HepG2 (cell line): ENCODE measurements at regions not wholly inside any gene's neighbourhood (a gene's known extent, or its start where the extent isn't known, plus 50 kb on each side); places are given as distances from the start of the nearest gene placed in this dataset.

Experiments used
- ATAC-seq: fragments of 200-7000 bp; cut with Tn5 transposase; 3 replicates; pipeline ENCODE4 v1.9.1; 2020; ENCODE audit warnings: mild to moderate bottlenecking, moderate library complexity
- BruUV-seq: library from RNA; stranded (reverse); fragments of 400-500 nt; replicated peaks from 2 replicates; lab custom pipeline; 2021; lab: Mats Ljungman, UMichigan
- CTCF ChIA-PET: fragments of 300-600 bp; formaldehyde crosslinking; extraction: SDS; loops from one replicate; lab custom pipeline; 2021; ENCODE audit warnings: low total read pairs, inconsistent platforms, low intra/inter-chr PET ratio; lab: Yijun Ruan, JAX
- POLR2A ChIA-PET: fragments of 350-600 bp; sonication (Branson Sonifier 250); formaldehyde crosslinking; loops from one replicate; lab custom pipeline; 2020; ENCODE audit warnings: antibody characterized with exemption, inconsistent platforms; lab: Yijun Ruan, JAX
- DNase-seq: peaks from one replicate; pipeline ENCODE4 v3.0.0-alpha.2; 2015; ENCODE audit warnings: low spot score
- FAIRE-seq: peaks from 3 replicates; lab custom pipeline; 2011; peaks lifted over from hg19 to GRCh38; lab: Jason Lieb, UNC
- H2AFZ ChIP-seq: one replicate; pipeline ENCODE4 v1.6.1; 2011; ENCODE audit warnings: low read length, inconsistent platforms
- H3K27ac ChIP-seq: fragments of 300-600 bp; 3 replicates; pipeline ENCODE4 v1.8.0; 2011; ENCODE audit warnings: mixed run types, mild to moderate bottlenecking, mixed read lengths, low read length, inconsistent platforms; ENCODE audit not compliant: insufficient read depth; ENCODE audit errors: extremely low read length
- H3K27me3 ChIP-seq, 2 experiments: fragments of 200-600 bp in 1 of 2; 2 replicates in 1 of 2; 3 replicates in 1 of 2; pipeline versions ENCODE4 v1.6.0 to v1.8.0; 2011; ENCODE audit warnings: low read length in 2 of 2, mild to moderate bottlenecking in 2 of 2, moderate library complexity in 2 of 2, inconsistent platforms in 1 of 2; ENCODE audit not compliant: insufficient read depth in 2 of 2, control insufficient read depth in 1 of 2
- H3K36me3 ChIP-seq, 2 experiments: fragments of 200-600 bp in 1 of 2; replicated peaks in 1 of 2; 2 replicates in 1 of 2; 3 replicates in 1 of 2; pipeline versions ENCODE4 v1.5.1 to v1.8.0; 2011; ENCODE audit warnings: low read length in 2 of 2, inconsistent platforms in 1 of 2; ENCODE audit not compliant: insufficient read depth in 2 of 2, control insufficient read depth in 1 of 2
- H3K4me1 ChIP-seq: 2 replicates; pipeline ENCODE4 v1.5.1; 2012; ENCODE audit warnings: low read length, inconsistent platforms; ENCODE audit not compliant: insufficient read depth
- H3K4me2 ChIP-seq: 2 replicates; pipeline ENCODE4 v1.6.0; 2011; ENCODE audit warnings: low read depth, low read length, inconsistent platforms
- H3K4me3 ChIP-seq, 3 experiments: fragments of 200-600 bp in 1 of 3; sonication (generic), shearing (Covaris generic) in 1 of 3; replicated peaks in 1 of 3; 2 replicates each; pipeline ENCODE4 v1.5.1; 2011 to 2016; ENCODE audit warnings: low read length in 3 of 3, inconsistent platforms in 2 of 3, low read depth in 2 of 3, mild to moderate bottlenecking in 2 of 3, control low read depth in 1 of 3, mixed read lengths in 1 of 3; ENCODE audit not compliant: insufficient read depth in 1 of 3
- H3K79me2 ChIP-seq: one replicate; pipeline ENCODE4 v1.6.1; 2011; ENCODE audit warnings: low read length, inconsistent platforms; ENCODE audit not compliant: insufficient read depth
- H3K9ac ChIP-seq: 2 replicates; pipeline ENCODE4 v1.6.0; 2011; ENCODE audit warnings: mild to moderate bottlenecking, low read depth, low read length, inconsistent platforms; ENCODE audit not compliant: insufficient read depth
- H3K9me3 ChIP-seq: 2 replicates; pipeline ENCODE4 v1.5.1; 2012; ENCODE audit warnings: mild to moderate bottlenecking, low read length
- H4K20me1 ChIP-seq: 2 replicates; pipeline ENCODE4 v1.6.0; 2011; ENCODE audit warnings: inconsistent platforms, mild to moderate bottlenecking, low read length, moderate library complexity; ENCODE audit not compliant: insufficient read depth
- ARID3A ChIP-seq: IDR thresholded peaks from 2 replicates; pipeline ENCODE4 v1.6.1; 2012; ENCODE audit warnings: low read depth, low read length, improper control_type of control experiment
- ARNT2 ChIP-seq: sonication (generic); formaldehyde crosslinking; IDR thresholded peaks from 2 replicates; pipeline ENCODE4 v1.8.0; 2022; ENCODE audit warnings: mild to moderate bottlenecking, low read depth, missing genetic modification reagents, moderate library complexity
- CHD2 ChIP-seq: IDR thresholded peaks from 2 replicates; pipeline ENCODE4 v1.6.1; 2011; ENCODE audit warnings: low read depth, low read length, improper control_type of control experiment
- GPBP1L1 ChIP-seq: sonication (generic); formaldehyde crosslinking; IDR thresholded peaks from 2 replicates; pipeline ENCODE4 v1.5.0; 2020; ENCODE audit warnings: mild to moderate bottlenecking, missing genetic modification reagents
- MED8 ChIP-seq: sonication (generic); formaldehyde crosslinking; IDR thresholded peaks from 2 replicates; pipeline ENCODE4 v1.8.1; 2023; ENCODE audit warnings: mild to moderate bottlenecking, missing genetic modification reagents; ENCODE audit not compliant: insufficient replicate concordance
- PCBP1 ChIP-seq: fragments of 200-400 bp; formaldehyde crosslinking; IDR thresholded peaks from 2 replicates; pipeline ENCODE4 v1.6.1; 2017; ENCODE audit warnings: mild to moderate bottlenecking, low read depth, low read length, borderline replicate concordance
- RARA ChIP-seq: IDR thresholded peaks from 2 replicates; pipeline ENCODE4 v1.6.1; 2016; ENCODE audit warnings: missing genetic modification reagents, missing compliant biosample characterization
- ZNF503 ChIP-seq: sonication (generic); formaldehyde crosslinking; IDR thresholded peaks from 2 replicates; pipeline ENCODE4 v1.4.0; 2020; ENCODE audit warnings: missing genetic modification reagents
- ZNF879 ChIP-seq: sonication (generic); formaldehyde crosslinking; IDR thresholded peaks from 2 replicates; pipeline ENCODE4 v1.8.1; 2023; ENCODE audit warnings: missing genetic modification reagents
- WGBS: methylation state at CpG from one replicate; pipeline ENCODE4 v1.1.6; 2017; ENCODE audit warnings: low lambda C conversion rate; 5-methylcytosine and 5-hydroxymethylcytosine counted together
- in situ Hi-C: cut with HindIII; loops from 2 replicates; pipeline ENCODE4 v1.10.0; 2017; ENCODE audit warnings: low pct_unique_long_range_greater_than_20kb; ENCODE audit not compliant: extremely low pct_ligation_motif_present
- intact Hi-C: fragments of 100-400 bp; cut with micrococcal nuclease; formaldehyde crosslinking; loops from one replicate; pipeline ENCODE4 v1.10.0; 2022; ENCODE audit not compliant: unreplicated experiment
- TF ChIP-seq, protein P1 (sequence below): sonication (generic); formaldehyde crosslinking; IDR thresholded peaks from 2 replicates; pipeline ENCODE4 v1.5.1; 2020; ENCODE audit warnings: missing genetic modification reagents, mild to moderate bottlenecking, borderline replicate concordance
- TF ChIP-seq, protein P2 (sequence below): sonication (generic); formaldehyde crosslinking; IDR thresholded peaks from 2 replicates; pipeline ENCODE4 v1.5.0; 2020; ENCODE audit warnings: mild to moderate bottlenecking, missing genetic modification reagents

DNA sequence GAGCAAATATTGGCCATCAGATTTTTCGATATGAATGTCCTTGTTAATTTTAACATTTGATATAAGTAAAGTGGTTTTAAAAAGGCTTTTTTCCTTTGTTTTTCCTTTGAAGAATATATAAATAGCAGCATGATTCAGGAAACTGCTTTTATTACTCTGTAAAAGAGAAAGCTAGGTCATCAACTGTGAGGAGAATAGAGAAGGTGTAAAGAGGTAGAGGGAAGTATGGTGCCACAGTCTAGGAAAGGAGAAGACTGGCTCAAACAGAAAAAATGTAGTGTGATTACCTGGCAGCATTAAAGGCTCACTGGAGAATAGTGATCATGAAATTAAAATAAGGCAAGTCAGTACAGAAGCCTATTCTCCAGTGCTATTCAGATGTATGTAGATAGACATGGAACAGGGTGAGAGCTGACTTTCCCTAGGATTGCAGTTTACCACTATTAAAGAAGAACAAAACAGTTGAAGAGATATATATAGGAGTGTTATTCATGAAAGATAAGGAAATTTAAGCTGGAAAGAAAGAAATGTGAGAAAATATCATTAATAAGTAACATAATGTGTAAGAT lies 1115.9 kb upstream of the PCDH9 start:
- intact Hi-C loops: no loop called here
- Histone ChIP-seq H3K9me3 (peaks cover 8% of the 10 kb centered on the region; the same call in 1 of the 2 replicates), H3K4me2 (no peak overlapping the region), H3K4me3 (no peak overlapping the region), H3K27me3 (no peaks in the 10 kb centered on the region; a peak in 1 of 5 replicates), H3K9ac (no peak overlapping the region), H3K79me2 (no peaks in the 10 kb centered on the region), H3K36me3 (no peaks in the 10 kb centered on the region), H4K20me1 (no peaks in the 10 kb centered on the region), H3K4me1 (no peaks in the 10 kb centered on the region), H2AFZ (no peak overlapping the region), H3K27ac (no peak overlapping the region)
- 23% methylated on average over 1 of the region's 1 CpG for WGBS
- ChIA-PET POLR2A (no interaction called here), CTCF (no interaction called here)
- BruUV-seq: no TSS peak
- in situ Hi-C loops: no loop called here
- FAIRE-seq (no peak), DNase-seq (no peak), ATAC-seq (no peak)
- TF ChIP-seq ARNT2 (CRISPR knock-in tag) (no peak), ZNF879 (no peak), ARID3A (no peak), GPBP1L1 (CRISPR knock-in tag) (no peak), RARA (CRISPR knock-in tag) (no peak), CHD2 (no peak), MED8 (CRISPR knock-in tag) (no peak), PCBP1 (no peak), ZNF503 (CRISPR knock-in tag) (no peak)
- TF ChIP-seq, protein P1, sequence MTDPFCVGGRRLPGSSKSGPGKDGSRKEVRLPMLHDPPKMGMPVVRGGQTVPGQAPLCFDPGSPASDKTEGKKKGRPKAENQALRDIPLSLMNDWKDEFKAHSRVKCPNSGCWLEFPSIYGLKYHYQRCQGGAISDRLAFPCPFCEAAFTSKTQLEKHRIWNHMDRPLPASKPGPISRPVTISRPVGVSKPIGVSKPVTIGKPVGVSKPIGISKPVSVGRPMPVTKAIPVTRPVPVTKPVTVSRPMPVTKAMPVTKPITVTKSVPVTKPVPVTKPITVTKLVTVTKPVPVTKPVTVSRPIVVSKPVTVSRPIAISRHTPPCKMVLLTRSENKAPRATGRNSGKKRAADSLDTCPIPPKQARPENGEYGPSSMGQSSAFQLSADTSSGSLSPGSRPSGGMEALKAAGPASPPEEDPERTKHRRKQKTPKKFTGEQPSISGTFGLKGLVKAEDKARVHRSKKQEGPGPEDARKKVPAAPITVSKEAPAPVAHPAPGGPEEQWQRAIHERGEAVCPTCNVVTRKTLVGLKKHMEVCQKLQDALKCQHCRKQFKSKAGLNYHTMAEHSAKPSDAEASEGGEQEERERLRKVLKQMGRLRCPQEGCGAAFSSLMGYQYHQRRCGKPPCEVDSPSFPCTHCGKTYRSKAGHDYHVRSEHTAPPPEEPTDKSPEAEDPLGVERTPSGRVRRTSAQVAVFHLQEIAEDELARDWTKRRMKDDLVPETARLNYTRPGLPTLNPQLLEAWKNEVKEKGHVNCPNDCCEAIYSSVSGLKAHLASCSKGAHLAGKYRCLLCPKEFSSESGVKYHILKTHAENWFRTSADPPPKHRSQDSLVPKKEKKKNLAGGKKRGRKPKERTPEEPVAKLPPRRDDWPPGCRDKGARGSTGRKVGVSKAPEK (CRISPR knock-in tag): no peak
- TF ChIP-seq, protein P2, sequence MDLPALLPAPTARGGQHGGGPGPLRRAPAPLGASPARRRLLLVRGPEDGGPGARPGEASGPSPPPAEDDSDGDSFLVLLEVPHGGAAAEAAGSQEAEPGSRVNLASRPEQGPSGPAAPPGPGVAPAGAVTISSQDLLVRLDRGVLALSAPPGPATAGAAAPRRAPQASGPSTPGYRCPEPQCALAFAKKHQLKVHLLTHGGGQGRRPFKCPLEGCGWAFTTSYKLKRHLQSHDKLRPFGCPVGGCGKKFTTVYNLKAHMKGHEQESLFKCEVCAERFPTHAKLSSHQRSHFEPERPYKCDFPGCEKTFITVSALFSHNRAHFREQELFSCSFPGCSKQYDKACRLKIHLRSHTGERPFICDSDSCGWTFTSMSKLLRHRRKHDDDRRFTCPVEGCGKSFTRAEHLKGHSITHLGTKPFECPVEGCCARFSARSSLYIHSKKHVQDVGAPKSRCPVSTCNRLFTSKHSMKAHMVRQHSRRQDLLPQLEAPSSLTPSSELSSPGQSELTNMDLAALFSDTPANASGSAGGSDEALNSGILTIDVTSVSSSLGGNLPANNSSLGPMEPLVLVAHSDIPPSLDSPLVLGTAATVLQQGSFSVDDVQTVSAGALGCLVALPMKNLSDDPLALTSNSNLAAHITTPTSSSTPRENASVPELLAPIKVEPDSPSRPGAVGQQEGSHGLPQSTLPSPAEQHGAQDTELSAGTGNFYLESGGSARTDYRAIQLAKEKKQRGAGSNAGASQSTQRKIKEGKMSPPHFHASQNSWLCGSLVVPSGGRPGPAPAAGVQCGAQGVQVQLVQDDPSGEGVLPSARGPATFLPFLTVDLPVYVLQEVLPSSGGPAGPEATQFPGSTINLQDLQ: no peak
